NCI-H2081 treated with DMSO at 0.1 percent for 48 hours (cell line): ENCODE measurements at regions not wholly inside any gene's neighbourhood (a gene's known extent, or its start where the extent isn't known, plus 50 kb on each side); places are given as distances from the start of the nearest gene placed in this dataset.
"Not testable (repeated sequence)": the region's sequence is repeated elsewhere in the genome, so short reads cannot be mapped to it uniquely, and the experiment has no call there.

Experiments
- DNase-seq: peaks from one replicate; lab custom pipeline; 2025; lab: John Stamatoyannopoulos, UW

DNA sequence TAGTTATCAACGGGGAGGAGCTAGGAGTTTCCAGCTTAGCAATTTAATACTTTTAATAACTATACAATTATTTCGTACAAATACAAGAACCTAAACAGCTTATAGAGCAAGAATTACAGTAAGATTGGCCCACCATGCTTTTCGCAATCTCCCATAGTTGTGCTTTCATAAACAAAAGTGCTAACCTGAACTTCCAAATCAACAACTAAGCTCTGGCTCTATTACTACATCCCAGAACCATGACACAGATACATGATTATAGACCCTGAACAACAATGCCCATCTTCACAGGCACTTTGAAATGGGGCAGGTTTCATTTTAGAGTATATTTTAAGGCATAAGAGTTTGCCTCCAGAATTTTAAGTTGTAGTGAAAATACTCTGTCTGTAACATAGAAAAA lies 203.5 kb downstream of the DMRTA1 start:
- no peak for DNase-seq

DNA sequence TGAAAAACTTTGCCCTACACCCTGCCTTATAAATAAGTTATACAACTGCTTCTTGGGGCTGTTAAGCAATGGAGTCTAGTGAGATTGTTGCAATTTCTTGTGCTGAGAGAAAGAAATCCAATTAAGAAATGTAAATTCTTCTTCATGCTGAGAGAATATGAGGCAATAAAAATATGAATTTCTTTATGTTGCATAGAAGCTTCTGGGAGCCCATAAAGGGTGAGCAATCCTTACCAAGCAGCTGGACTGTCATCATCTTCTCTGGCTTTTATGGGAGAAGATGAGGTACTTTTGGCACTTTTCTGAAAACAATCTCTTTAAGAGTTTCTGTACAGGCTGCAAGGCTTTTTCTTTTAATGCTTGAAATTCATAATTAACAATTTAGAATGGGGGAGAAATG lies 204.3 kb downstream of the DMRTA1 start:
- no peak for DNase-seq

DNA sequence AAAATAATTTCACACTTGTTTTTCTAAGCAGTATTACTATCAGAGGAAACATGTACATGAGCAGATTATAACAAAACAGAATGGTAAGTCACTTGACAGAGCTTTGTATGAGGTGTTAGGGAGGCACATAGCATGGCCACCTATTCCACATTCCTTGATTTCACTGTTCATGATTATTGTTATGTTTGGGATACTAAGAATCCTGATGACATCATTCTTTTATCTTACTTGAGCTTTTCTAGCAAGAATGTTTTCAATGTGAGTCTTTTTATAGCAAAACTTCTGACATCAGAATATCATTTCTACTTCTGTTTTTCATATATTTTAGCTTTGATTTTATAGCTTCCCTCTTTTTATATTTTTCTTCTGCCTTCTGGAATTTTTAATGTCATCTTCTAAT lies 208.2 kb downstream of the DMRTA1 start:
- DNase-seq: no peak

GRCh38 chr9:22657713-22658112 lies 211.1 kb downstream of the DMRTA1 start:
- DNase-seq: no peak

- DNase-seq: not testable (repeated sequence)
Measured at GRCh38 chr9:22658484-22658883, 211.9 kb downstream of the DMRTA1 start.

GRCh38 chr9:22682536-22682935 lies 235.9 kb downstream of the DMRTA1 start:
- peak; percentile 68 for DNase-seq

GRCh38 chr9:22682961-22683699 lies 236.5 kb downstream of the DMRTA1 start:
- peak; percentile 85 for DNase-seq

- DNase-seq: no peak
Measured at GRCh38 chr9:22683700-22684075, 237.1 kb downstream of the DMRTA1 start.

DNA sequence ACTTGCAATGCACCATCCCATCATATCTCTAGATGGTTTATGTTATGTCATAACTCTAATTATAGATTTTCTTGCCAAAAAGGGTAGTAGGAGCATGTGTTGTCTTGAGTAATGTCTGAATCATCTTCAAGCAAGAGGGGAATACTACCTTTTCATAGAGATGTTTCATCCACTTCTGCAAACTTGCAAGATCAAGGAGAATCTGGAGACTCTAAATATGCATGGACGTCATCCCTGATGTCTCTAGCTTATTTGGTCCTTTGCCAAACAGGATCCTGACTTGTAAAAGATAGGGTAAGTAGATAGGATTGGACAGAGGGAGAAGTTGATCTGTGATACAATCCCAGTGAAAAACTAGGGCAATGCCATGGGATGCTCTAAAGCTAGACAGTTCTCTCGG lies 246.5 kb downstream of the DMRTA1 start:
- no peak for DNase-seq

DNA sequence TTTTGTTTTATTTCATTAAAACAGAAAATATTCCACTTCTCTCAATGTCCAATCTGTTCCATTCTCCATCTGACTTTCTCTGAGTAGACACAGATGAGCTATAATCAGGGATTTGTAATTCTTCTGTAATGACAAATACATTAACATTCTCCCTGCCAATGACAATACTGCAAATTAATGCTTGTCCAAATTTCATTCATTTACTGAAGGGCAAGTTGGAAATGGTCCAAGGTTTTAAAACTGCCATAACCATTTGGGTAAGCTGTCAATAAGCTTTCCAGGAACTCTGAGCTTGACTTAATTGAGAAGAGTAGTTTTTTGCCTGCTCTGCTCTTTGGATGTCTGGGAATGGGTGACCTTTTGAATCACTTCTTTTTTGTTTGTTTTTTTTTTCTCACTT lies 253.5 kb downstream of the DMRTA1 start:
- DNase-seq: peak; percentile 14

GRCh38 chr9:22718653-22719052 lies 272.0 kb downstream of the DMRTA1 start:
- no peak for DNase-seq

GRCh38 chr9:22722492-22722891 lies 275.9 kb downstream of the DMRTA1 start:
- no peak for DNase-seq

DNA sequence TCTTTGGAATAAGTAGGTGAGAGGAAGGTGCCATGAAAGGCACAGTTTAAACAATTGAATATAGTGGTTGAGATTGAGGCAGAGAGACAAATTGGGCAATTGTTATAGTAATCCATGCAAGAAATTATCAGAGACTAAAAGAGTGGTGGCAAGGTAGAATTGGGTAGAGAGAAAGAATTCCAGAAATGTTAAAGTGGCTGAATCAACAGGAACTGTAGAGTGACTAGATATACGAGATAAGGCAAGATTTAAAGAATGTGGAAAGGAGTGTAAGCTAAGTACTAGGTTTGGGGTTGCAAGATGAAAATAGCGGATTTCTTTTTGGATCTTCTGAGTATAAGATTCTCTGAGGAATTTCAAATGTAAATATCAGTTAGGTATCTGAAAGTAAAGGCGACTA lies 285.2 kb downstream of the DMRTA1 start:
- no peak for DNase-seq

GRCh38 chr9:22739712-22740111 lies 293.1 kb downstream of the DMRTA1 start:
- no peak for DNase-seq

DNA sequence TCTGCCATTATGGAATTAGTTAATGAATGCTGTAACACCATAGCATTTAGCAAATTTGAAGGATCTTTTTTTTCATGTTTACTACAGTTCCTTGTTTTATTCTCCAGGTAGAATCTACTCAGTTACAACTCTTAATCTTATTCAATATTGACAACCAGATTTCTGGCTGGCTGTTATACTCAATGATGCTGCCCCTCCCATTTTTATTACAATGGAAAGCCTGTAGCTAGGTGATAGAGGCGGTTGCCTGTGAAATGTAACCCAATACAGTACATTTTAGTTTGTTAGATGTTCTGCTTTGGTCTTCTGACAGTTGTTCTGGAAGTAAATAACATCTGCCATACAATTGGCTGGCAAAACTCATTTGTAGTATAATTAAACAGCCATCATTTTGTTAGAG lies 294.2 kb downstream of the DMRTA1 start:
- DNase-seq: no peak

- no peak for DNase-seq
Measured at GRCh38 chr9:22742401-22742800, 295.8 kb downstream of the DMRTA1 start.

- no peak for DNase-seq
Measured at GRCh38 chr9:22773501-22774220, 327.0 kb downstream of the DMRTA1 start.

GRCh38 chr9:22790329-22790728 lies 343.7 kb downstream of the DMRTA1 start:
- DNase-seq: no peak

DNA sequence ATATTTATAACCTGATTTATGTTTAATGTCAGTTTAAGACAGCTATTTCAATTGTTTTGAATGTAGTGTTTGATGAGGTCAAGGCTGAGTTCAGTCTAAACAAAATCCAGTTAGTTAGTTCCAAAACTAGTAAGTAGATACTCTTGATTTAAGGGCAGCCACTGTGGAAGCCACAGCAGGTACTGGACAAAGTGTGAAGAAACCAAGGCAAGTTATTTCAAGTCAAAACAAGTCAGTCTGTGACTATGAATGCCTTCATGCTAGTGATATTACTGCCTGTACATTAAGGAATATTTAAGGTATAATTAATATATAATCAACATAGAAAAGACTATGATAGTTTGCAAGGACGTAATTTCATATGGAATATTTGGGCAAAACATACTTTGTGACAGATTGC lies 362.3 kb downstream of the DMRTA1 start:
- no peak for DNase-seq

DNA sequence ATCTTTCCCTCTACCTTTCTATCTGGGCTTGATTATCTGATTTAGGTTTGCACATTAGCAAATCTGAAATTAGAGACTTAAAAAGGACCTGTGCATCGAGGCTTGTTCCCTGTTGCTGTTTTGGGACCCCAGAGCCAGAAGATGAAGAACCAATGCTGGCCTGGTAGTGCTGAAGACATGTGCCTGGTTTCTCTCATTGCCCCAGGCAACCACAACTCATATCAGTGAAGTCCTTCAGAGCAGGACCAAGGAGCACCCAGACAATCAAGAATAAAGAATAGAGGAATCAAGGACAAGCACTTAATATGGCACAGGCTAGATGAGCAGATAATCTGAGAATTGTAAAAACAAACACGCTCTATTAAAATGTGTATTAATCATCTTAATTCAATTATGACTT lies 362.7 kb downstream of the DMRTA1 start:
- DNase-seq: no peak

DNA sequence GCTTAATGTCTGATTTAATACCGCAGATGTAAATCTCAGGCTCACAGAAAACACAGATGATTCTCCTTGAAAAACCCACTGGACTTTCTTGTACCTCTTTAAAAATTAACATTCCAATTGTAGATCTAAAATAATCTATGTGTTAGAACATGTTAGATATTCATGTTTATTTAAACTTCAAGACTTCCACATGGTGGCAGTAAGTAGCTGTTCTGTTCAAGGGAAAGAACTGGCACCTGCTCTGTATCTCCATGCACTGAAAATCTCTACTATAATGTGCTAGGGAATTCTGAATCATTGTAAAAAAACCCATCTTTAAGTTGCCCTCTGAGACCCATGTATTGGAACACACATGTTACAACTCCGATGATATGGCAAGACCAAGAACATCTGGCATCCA lies 366.9 kb downstream of the DMRTA1 start:
- DNase-seq: no peak

GRCh38 chr9:22815246-22815645 lies 368.6 kb downstream of the DMRTA1 start:
- DNase-seq: no peak

DNA sequence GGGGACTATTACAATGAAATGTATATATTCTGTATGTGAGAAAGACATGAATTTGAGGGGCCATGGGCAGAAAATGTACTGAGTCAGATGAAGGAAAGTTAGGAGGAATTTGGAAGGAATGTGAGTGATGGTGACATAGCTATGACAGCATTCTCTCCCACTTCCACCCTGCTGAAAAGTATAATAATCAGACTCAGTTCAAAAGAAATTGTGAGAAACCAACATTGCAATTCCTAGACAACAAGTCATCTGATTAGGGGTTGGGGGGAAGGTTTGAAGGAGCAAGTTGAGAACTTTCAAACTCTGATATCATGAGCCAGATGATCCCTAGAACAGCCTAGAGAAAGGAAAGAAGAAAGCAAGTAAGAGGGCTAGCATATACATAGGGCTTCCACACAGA lies 370.6 kb downstream of the DMRTA1 start:
- DNase-seq: no peak

- no peak for DNase-seq
Measured at GRCh38 chr9:22829236-22829635, 382.6 kb downstream of the DMRTA1 start.
